NCI-H187 treated with DMSO at 0.1 percent for 48 hours (cell line): ENCODE measurements at regions not wholly inside any gene's neighbourhood (a gene's known extent, or its start where the extent isn't known, plus 50 kb on each side); places are given as distances from the start of the nearest gene placed in this dataset.
"Not testable (repeated sequence)": the region's sequence is repeated elsewhere in the genome, so short reads cannot be mapped to it uniquely, and the experiment has no call there.

ENCODE experiments used
- DNase-seq: peaks from one replicate; lab custom pipeline; 2025; lab: John Stamatoyannopoulos, UW

- DNase-seq, result no peak
Observed at GRCh38 chr13:54706336-54706735, 1677.7 kb downstream of the OLFM4 start.

- DNase-seq, result no peak
Observed at GRCh38 chr13:54709546-54709945, 1680.9 kb downstream of the OLFM4 start.

DNA sequence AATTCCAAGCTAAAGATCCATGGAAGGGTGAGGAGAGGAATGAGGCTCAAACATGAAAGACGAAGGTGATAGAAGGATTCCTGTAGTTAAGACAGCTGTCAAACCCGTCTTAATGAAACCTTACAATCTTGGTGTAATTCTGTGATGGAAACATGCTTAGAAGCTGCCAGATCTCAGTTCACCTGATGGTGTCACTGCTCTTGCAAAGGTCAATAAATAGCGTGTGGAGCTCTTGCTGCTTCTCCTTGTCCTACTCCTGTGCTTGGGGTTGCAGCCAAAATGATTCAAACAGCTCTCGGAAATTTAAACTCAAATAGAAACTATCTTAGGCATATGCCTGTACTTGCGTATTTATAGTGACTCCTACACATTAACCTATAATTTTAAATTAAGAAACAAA, 1705.0 kb downstream of the OLFM4 start:
- no peak for DNase-seq

- not testable (repeated sequence) for DNase-seq
Observed at GRCh38 chr13:54737211-54737610, 1708.6 kb downstream of the OLFM4 start.

DNA sequence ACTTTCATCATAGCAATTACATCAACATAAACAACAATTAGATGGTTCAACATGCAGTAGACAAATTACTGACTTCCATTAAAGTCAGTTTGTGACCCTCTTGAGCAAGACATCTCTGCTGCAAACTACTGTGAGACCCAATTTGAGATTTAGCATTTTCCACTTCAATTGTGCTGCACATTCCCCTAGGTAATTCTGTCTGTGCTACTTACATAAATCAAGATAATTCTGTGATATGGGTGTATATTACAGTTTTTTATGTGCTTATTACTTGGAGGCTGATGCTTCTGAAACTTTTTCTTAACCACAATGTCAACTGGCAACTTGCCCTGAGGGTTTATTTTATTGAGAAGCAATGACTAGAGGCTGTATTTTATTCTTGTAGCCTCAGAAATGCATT, 1714.4 kb downstream of the OLFM4 start:
- DNase-seq, result no peak

GRCh38 chr13:54744747-54745146, 1716.1 kb downstream of the OLFM4 start:
- DNase-seq, result no peak

DNA sequence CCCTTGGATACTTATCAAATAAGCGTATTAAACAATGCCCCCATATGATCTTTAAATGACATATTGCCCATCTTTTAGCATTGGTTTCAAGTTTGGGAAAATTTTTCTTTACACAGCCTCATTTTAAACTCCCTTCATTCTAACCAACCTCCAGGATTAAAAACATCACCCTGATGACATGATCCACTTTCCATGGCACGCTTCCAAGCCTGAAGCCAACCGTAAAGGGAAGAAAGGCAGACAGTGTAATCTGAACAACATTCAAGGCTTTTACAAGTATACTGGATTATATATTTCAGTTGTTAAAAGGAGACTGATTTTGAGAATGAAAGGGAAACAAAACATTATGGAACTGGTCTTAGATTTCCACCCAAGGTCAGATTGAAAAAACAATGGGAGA, 1721.9 kb downstream of the OLFM4 start:
- DNase-seq, result no peak

- DNase-seq, result no peak
Observed at GRCh38 chr13:54758795-54759194, 1730.2 kb downstream of the OLFM4 start.

GRCh38 chr13:54768214-54768613, 1739.6 kb downstream of the OLFM4 start:
- DNase-seq, result no peak

- DNase-seq, result no peak
Observed at GRCh38 chr13:54775501-54776191, 1747.0 kb downstream of the OLFM4 start.

- DNase-seq, result no peak
Observed at GRCh38 chr13:54787754-54788153, 1759.1 kb downstream of the OLFM4 start.

GRCh38 chr13:54799621-54800226, 1771.1 kb downstream of the OLFM4 start:
- no peak for DNase-seq

DNA sequence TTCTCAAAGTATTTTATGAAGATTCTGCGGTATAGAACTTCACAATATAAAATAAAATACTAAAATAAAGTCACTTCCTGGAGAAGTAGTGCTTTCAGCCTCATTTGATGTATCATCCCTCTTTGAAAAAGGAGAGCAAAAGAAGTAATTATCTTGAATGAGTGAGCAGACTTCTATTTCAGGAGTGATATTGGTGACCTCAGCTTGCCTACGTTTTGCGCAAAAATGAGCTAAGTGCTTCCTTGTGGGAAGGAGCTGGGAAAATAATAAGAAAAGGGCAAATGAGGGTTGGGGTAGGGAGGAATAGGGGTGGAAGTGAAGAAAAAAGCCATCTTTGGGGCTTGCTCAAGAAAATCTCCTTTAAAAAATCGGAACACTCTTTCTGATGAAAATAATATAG, 1773.6 kb downstream of the OLFM4 start:
- DNase-seq, result no peak

DNA sequence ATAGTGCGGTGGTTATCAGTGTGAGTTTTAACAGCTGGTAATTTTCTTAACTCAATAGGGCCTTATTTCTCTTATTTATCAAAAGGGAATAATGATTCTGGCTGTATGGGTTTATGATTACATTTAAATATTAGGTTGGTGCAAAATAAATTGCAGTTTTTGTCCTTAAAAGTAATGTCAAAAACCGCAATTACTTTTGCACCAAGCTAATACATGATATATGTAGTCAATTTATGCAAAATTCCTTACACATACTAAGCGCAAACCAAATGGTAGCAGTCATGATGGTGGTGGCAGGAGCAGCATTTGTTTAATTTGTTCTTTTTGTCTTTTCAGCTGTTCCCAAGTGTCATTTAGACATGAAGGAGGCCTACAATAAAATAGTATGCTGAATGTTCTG, 1777.1 kb downstream of the OLFM4 start:
- DNase-seq, result no peak

DNA sequence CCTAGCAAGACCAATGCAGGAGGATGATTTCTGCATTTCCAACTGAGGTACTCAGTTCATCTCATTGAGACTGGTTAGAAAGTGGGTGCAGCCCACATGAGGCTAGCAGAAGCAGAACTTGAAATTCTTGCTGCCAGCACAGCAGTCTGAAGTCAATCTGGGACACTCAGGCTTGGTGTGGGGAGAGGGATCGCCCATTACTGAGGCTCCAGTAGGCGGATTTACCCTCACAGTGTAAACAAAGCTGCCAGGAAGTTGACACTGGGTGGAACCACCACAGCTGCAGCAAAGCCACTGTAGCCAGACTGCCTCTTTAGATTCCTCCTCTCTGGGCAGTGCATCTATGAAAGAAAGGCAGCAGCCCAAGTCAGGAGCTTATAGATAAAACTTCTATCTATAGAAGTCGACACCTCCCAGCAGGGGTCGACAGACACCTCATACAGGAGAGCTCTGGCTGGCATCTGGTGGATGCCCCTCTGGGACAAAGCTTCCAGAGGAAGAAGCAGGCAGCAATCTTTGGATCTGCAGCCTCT, 1793.4 kb downstream of the OLFM4 start:
- not testable (repeated sequence) for DNase-seq

DNA sequence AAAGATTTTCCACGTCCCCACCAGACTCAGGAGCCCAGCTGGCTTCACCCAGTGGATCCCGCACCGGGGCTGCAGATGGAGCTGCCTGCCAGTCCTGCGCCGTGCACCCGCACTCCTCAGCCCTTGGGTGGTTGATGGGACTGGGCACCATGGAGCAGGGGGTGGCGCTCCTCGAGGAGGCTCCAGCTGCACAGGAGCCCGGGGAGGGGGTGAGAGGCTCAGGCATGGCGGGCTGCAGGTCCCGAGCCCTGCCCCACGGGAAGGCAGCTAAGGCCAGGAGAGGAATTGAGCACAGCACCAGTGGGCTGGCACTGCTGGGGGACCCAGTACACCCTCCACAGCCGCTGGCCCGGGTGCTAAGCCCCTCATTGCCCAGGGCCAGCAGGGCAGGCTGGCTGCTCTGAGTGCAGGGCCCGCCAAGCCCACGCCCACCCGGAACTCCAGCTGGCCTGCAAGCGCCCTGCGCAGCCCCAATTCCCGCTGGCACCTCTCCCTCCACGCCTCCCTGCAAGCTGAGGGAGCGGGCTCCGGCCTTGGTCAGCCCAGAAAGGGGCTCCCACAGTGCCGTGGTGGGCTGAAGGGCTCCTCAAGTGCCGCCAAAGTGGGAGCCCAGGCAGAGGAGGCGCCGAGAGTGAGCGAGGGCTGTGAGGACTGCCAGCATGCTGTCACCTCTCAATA, 1800.9 kb downstream of the OLFM4 start:
- DNase-seq, result not testable (repeated sequence)

GRCh38 chr13:54836273-54836672, 1807.7 kb downstream of the OLFM4 start:
- DNase-seq, result no peak

GRCh38 chr13:54841682-54842081, 1813.1 kb downstream of the OLFM4 start:
- DNase-seq, result no peak

- no peak for DNase-seq
Observed at GRCh38 chr13:54845351-54845965, 1816.8 kb downstream of the OLFM4 start.

DNA sequence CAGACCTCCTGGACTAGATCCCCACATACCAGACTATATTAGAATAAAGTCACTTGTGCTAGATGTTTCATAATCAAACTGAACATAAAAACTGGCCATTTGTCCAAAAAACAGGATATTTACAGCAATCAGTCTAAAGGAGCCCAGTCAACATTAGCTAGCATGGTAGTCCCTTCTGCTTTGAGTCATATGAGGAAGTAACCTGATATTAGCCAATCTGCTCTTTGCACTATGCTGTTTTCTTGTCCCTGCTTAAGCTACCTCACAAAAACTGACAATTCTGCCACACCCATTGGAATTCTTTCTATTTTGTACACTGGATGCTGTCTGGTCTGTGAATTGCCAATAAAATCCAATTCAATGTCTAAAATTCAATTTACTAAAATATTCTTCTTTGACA, 1824.2 kb downstream of the OLFM4 start:
- DNase-seq, result no peak

- no peak for DNase-seq
Observed at GRCh38 chr13:54859827-54860226, 1831.2 kb downstream of the OLFM4 start.

DNA sequence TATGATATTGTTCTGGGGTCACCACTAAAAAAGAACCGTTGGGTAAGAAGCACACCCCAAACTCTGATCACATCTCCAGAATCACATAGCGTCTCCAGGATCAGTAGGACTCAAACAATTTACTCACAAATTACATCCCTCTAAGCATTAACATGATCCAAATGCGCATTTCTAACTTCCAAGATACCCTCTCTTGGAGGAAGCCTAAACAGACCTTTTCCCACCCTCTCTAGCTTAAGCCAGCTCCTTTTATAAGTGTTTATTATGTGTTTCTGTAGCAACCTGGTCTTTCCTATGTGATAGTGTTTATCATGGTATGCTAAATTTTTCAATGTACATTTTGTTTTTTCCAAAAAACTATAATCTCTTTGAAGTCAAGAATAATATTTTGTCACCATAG, 1846.5 kb downstream of the OLFM4 start:
- DNase-seq, result no peak

GRCh38 chr13:54879036-54879435, 1850.4 kb downstream of the OLFM4 start:
- no peak for DNase-seq
